HG03442 (cell line): ENCODE measurements at regions not wholly inside any gene's neighbourhood (a gene's known extent, or its start where the extent isn't known, plus 50 kb on each side); places are given as distances from the start of the nearest gene placed in this dataset.

ENCODE experiments used
- ATAC-seq: cut with Tn5 transposase; IDR thresholded peaks from one replicate; pipeline ENCODE4 v1.9.1; 2021; ENCODE audit warnings: mild to moderate bottlenecking, moderate library complexity; ENCODE audit not compliant: unreplicated experiment

- ATAC-seq, result no peak
Observed at GRCh38 chr4:149136951-149137620, 678.6 kb downstream of the IQCM start.

GRCh38 chr4:149135062-149135461 lies 680.6 kb downstream of the IQCM start:
- no peak for ATAC-seq

GRCh38 chr4:149121023-149121404 lies 678.8 kb upstream of the NR3C2 start:
- ATAC-seq, result no peak

GRCh38 chr4:149120331-149121022 lies 678.3 kb upstream of the NR3C2 start:
- no peak for ATAC-seq

- no peak for ATAC-seq
Observed at GRCh38 chr4:149116806-149117205, 674.6 kb upstream of the NR3C2 start.

GRCh38 chr4:149113804-149114430 lies 671.7 kb upstream of the NR3C2 start:
- ATAC-seq, result no peak

GRCh38 chr4:149112109-149112508 lies 669.9 kb upstream of the NR3C2 start:
- no peak for ATAC-seq

GRCh38 chr4:149110481-149110880 lies 668.3 kb upstream of the NR3C2 start:
- no peak for ATAC-seq

GRCh38 chr4:149108626-149109025 lies 666.4 kb upstream of the NR3C2 start:
- ATAC-seq, result no peak

GRCh38 chr4:149102765-149103164 lies 660.6 kb upstream of the NR3C2 start:
- ATAC-seq, result no peak

- no peak for ATAC-seq
Observed at GRCh38 chr4:149101649-149102048, 659.4 kb upstream of the NR3C2 start.

GRCh38 chr4:149095811-149096210 lies 653.6 kb upstream of the NR3C2 start:
- ATAC-seq, result no peak

GRCh38 chr4:149095001-149095400 lies 652.8 kb upstream of the NR3C2 start:
- no peak for ATAC-seq

GRCh38 chr4:149084144-149084543 lies 641.9 kb upstream of the NR3C2 start:
- ATAC-seq, result no peak

GRCh38 chr4:149077181-149077580 lies 635.0 kb upstream of the NR3C2 start:
- no peak for ATAC-seq

- ATAC-seq, result no peak
Observed at GRCh38 chr4:149076401-149076800, 634.2 kb upstream of the NR3C2 start.

- ATAC-seq, result no peak
Observed at GRCh38 chr4:149072384-149072783, 630.2 kb upstream of the NR3C2 start.

- no peak for ATAC-seq
Observed at GRCh38 chr4:149065753-149066152, 623.5 kb upstream of the NR3C2 start.

- ATAC-seq, result no peak
Observed at GRCh38 chr4:149062997-149063396, 620.8 kb upstream of the NR3C2 start.

- no peak for ATAC-seq
Observed at GRCh38 chr4:149057594-149057993, 615.4 kb upstream of the NR3C2 start.

- ATAC-seq, result no peak
Observed at GRCh38 chr4:149056615-149057014, 614.4 kb upstream of the NR3C2 start.

- ATAC-seq, result no peak
Observed at GRCh38 chr4:149055624-149056023, 613.4 kb upstream of the NR3C2 start.
